Mucosa of rectum (tissue), 2 donors: ENCODE measurements at regions not wholly inside any gene's neighbourhood (a gene's known extent, or its start where the extent isn't known, plus 50 kb on each side); places are given as distances from the start of the nearest gene placed in this dataset.

Experiments
- H3K27ac ChIP-seq, 2 donors: one replicate each; pipeline ENCODE4 v1.7.0; 2013; ENCODE audit warnings: inconsistent platforms in 2 of 2, low read depth in 2 of 2, low read length in 2 of 2
- H3K27me3 ChIP-seq, 2 donors: one replicate each; pipeline ENCODE4 v1.7.0; 2013; ENCODE audit warnings: low read length in 2 of 2; ENCODE audit not compliant: control insufficient read depth in 2 of 2, insufficient read depth in 2 of 2
- H3K36me3 ChIP-seq, 2 donors: one replicate each; pipeline ENCODE4 v1.7.0; 2013; ENCODE audit warnings: low read length in 2 of 2; ENCODE audit not compliant: control insufficient read depth in 2 of 2, insufficient read depth in 2 of 2
- H3K4me1 ChIP-seq, 2 donors: one replicate each; pipeline ENCODE4 v1.7.0; 2013; ENCODE audit warnings: low read length in 2 of 2, mild to moderate bottlenecking in 1 of 2; ENCODE audit not compliant: control insufficient read depth in 2 of 2, insufficient read depth in 2 of 2
- H3K4me3 ChIP-seq, 2 donors: one replicate each; pipeline ENCODE4 v1.7.0; 2013; ENCODE audit warnings: low read length in 2 of 2
- H3K9ac ChIP-seq, 2 donors: one replicate each; pipeline ENCODE4 v1.7.0; 2013; ENCODE audit warnings: low read length in 2 of 2, low read depth in 1 of 2, mild to moderate bottlenecking in 1 of 2
- H3K9me3 ChIP-seq, 2 donors: one replicate each; pipeline ENCODE4 v1.7.0; 2013; ENCODE audit warnings: low read length in 2 of 2; ENCODE audit not compliant: control insufficient read depth in 2 of 2
- donor health status: healthy.
- donor health status: Normal muscosa, but diverticular disease.

DNA sequence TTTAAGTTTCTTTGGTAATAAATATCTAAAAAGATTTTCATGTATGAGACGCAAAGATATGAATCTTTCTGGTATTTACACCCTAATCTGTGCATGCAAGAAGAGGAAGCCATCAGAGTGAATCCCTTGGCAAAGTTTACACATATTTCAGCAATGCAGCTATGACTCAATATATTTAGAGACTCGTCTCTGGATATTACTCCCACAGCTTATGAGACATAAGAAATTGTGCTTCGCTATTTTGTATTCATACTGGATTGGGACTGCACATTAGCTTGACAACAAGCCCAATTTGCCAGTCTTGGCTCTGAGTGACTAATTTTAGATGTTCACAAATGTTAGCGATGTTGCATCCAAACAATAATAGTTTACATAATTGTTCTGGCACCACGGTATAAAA lies 532.0 kb downstream of the CDH11 start:
- no peaks in the 10 kb centered on the region for H3K9me3 ChIP-seq
- no peaks in the 10 kb centered on the region for H3K4me1 ChIP-seq
- no peaks in the 10 kb centered on the region for H3K36me3 ChIP-seq
- H3K27me3 ChIP-seq = no peaks in the 10 kb centered on the region
- no peak overlapping the region for H3K4me3 ChIP-seq
- H3K27ac ChIP-seq = no peak overlapping the region
- no peak overlapping the region for H3K9ac ChIP-seq

- H3K4me1 ChIP-seq = no peaks in the 10 kb centered on the region
- no peak overlapping the region for H3K4me3 ChIP-seq
- H3K36me3 ChIP-seq = no peaks in the 10 kb centered on the region
- no peaks in the 10 kb centered on the region for H3K27me3 ChIP-seq
- H3K9me3 ChIP-seq = no peaks in the 10 kb centered on the region
- no peak overlapping the region for H3K9ac ChIP-seq
- no peak overlapping the region for H3K27ac ChIP-seq
Observed at GRCh38 chr16:64586781-64587180, 535.1 kb downstream of the CDH11 start.

DNA sequence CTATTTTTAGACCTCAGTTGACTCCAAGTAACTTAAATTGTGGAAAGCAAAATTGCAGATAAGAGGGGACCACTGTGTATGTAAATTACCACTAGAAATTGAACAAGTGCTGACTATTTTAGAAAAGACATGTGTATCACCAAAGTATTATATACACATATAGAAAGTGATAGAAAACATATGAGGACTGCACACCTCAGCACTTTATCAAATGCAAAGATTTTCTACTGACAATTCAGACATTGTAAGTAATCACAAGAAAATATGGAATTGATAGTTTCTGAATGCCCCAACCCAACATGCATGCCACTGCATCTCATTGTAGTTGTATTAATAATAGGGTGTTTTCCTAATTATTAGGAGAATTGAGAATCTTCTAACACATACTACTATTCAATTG lies 536.5 kb downstream of the CDH11 start:
- Histone ChIP-seq H3K9me3 (no peaks in the 10 kb centered on the region), H3K9ac (no peak overlapping the region), H3K27ac (no peak overlapping the region), H3K36me3 (no peaks in the 10 kb centered on the region), H3K4me3 (no peak overlapping the region), H3K4me1 (no peaks in the 10 kb centered on the region), H3K27me3 (no peaks in the 10 kb centered on the region)

DNA sequence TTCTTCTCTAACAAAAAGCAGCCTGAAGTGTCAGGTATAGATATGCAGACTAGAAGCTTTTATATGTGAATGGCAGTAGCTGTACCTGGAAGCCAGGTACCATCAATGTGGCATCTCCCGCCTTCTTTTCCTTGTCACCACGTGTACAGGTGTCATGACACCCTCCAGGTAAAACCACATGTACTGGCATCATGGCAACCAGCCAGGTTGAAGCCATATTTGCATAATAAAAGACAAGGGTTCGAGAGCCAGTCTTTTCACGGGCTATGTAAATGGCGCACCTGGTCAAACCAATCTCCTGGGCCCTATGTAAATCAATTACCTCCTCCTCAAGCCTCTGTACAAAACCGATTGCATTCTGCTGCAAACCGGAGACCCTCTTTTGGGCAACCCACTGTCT lies 541.3 kb downstream of the CDH11 start:
- no peaks in the 10 kb centered on the region for H3K9me3 ChIP-seq
- H3K9ac ChIP-seq = no peak overlapping the region
- no peaks in the 10 kb centered on the region for H3K27me3 ChIP-seq
- no peak overlapping the region for H3K4me3 ChIP-seq
- H3K36me3 ChIP-seq = no peaks in the 10 kb centered on the region
- no peaks in the 10 kb centered on the region for H3K4me1 ChIP-seq
- no peak overlapping the region for H3K27ac ChIP-seq

DNA sequence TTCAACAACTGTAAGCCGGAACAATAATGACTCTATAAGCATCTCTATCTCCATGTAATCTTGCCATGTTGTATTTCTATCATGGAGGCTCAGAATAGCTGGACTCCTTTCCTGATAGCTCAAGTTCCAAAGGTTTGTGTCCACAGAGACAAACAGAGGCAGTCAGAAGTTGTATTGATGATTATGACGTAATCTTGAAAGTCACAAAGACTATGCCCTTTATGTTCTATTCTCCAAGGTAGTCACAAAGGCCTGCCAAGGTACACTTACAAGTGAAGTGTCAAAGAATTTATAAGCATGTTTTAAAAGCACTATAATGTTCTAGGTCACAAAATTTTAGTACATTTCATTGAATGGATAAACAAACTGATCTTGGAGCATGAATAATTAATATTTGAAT lies 542.2 kb downstream of the CDH11 start:
- no peaks in the 10 kb centered on the region for H3K27me3 ChIP-seq
- no peak overlapping the region for H3K4me3 ChIP-seq
- no peaks in the 10 kb centered on the region for H3K36me3 ChIP-seq
- H3K4me1 ChIP-seq = no peaks in the 10 kb centered on the region
- no peak overlapping the region for H3K9ac ChIP-seq
- no peak overlapping the region for H3K27ac ChIP-seq
- H3K9me3 ChIP-seq = no peaks in the 10 kb centered on the region

GRCh38 chr16:64545768-64546167 lies 576.1 kb downstream of the CDH11 start:
- H3K36me3 ChIP-seq = no peaks in the 10 kb centered on the region
- H3K9me3 ChIP-seq = no peaks in the 10 kb centered on the region
- H3K9ac ChIP-seq = no peak overlapping the region
- no peaks in the 10 kb centered on the region for H3K4me1 ChIP-seq
- H3K27ac ChIP-seq = no peak overlapping the region
- H3K4me3 ChIP-seq = no peak overlapping the region
- no peaks in the 10 kb centered on the region for H3K27me3 ChIP-seq

DNA sequence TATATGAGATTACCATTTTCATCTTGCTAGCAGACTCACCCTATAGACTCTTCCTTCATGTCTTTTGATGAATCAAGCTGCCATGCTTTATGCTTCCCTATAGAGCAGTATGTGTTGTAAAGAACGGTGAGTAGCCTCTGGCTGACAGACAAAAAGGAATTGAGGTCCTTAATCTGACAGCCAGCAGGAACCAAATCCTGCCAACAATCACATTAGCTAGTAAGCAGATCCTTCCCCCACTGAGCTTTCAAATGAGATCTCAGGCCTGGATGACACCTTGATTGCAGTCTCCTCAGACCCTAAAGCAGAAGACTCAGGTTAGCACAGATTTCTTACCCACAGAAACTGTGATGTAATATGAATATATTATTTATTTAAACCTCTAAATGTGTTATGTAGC lies 577.0 kb downstream of the CDH11 start:
- no peaks in the 10 kb centered on the region for H3K9me3 ChIP-seq
- no peaks in the 10 kb centered on the region for H3K27me3 ChIP-seq
- H3K4me1 ChIP-seq = no peaks in the 10 kb centered on the region
- H3K4me3 ChIP-seq = no peak overlapping the region
- H3K27ac ChIP-seq = no peak overlapping the region
- no peak overlapping the region for H3K9ac ChIP-seq
- no peaks in the 10 kb centered on the region for H3K36me3 ChIP-seq

DNA sequence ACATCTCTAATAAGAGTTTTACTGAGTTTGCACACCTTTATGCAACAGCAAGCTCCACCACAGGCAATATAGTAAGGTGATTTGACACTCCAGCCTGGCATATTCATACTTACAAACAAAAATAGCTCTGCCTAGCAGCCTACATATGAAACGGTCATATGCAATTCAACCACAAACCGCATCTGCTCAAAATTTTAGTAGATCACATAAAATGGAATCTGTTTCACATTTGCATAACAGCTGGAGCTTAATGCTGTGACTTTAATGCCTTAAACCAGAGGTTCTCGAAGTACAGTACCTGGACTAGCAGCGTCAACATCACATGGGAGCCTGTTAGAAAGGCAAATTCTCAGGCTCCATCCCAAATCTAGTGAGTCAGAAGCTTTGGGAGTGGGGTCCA lies 578.4 kb downstream of the CDH11 start:
- Histone ChIP-seq H3K9me3 (no peaks in the 10 kb centered on the region), H3K27me3 (no peaks in the 10 kb centered on the region), H3K36me3 (no peaks in the 10 kb centered on the region), H3K9ac (no peak overlapping the region), H3K27ac (no peak overlapping the region), H3K4me1 (no peaks in the 10 kb centered on the region), H3K4me3 (no peak overlapping the region)

DNA sequence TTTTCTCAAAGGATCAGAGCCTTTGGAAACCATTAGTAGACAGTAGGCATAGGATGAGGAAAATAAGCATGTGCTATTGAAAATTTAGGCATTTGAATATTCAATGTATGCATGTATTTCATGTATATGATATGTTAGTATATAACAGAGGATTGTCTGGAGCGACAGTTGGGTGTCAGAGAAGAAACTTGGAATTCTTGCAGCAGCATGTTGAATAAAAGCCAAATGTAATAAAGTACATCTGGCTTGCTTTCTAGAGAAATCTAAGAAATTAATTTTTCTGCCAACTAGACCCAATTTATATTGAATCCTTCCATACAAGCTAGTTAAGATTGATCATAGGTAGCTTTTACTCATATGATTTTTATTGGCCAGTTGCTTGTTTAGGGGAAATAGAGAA lies 578.8 kb downstream of the CDH11 start:
- H3K27ac ChIP-seq = no peak overlapping the region
- no peaks in the 10 kb centered on the region for H3K4me1 ChIP-seq
- no peak overlapping the region for H3K4me3 ChIP-seq
- H3K9me3 ChIP-seq = no peaks in the 10 kb centered on the region
- no peaks in the 10 kb centered on the region for H3K36me3 ChIP-seq
- H3K9ac ChIP-seq = no peak overlapping the region
- H3K27me3 ChIP-seq = no peaks in the 10 kb centered on the region

DNA sequence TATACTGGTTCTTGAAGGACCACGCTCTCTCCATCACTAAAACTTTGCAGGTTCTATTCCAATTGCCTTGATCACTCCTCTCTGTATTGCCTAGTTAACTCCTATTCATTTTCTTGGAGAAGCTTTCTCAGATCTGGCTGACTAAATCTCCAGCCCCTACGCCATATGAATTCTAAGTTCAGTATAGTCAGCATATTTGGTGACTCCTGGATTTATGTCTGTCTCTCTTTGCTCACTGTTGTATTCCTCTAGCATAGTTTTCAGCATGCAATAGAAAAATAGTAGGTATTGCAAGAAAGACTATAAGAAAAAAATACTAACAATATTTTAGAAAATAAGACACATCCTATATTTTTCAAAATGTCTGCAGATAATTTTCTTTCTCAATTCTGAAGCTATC lies 579.7 kb downstream of the CDH11 start:
- no peaks in the 10 kb centered on the region for H3K36me3 ChIP-seq
- no peak overlapping the region for H3K9ac ChIP-seq
- H3K9me3 ChIP-seq = no peaks in the 10 kb centered on the region
- H3K27me3 ChIP-seq = no peaks in the 10 kb centered on the region
- no peak overlapping the region for H3K27ac ChIP-seq
- H3K4me1 ChIP-seq = no peaks in the 10 kb centered on the region
- no peak overlapping the region for H3K4me3 ChIP-seq

DNA sequence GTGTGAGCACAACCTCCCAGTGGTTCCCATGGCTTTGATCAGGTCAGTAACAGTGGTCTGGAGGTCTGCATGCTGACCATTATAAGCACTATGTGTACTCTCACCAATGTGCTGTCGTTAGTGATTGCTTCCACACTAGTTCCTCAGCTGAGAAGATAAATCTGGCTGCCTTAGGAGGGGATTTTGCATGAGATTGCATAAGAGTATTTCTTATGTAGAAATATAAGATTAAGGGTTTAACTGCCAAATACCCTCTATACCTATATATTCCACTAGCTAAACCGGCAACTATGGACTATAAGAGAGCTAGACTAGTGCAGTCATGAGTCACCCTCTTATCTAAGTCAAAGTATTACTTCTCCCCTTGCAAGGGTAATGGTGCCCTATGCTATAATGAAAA lies 580.2 kb downstream of the CDH11 start:
- Histone ChIP-seq H3K4me3 (no peak overlapping the region), H3K4me1 (no peaks in the 10 kb centered on the region), H3K9ac (no peak overlapping the region), H3K27me3 (no peaks in the 10 kb centered on the region), H3K36me3 (no peaks in the 10 kb centered on the region), H3K9me3 (no peaks in the 10 kb centered on the region), H3K27ac (no peak overlapping the region)
